Osteocyte (in vitro differentiated cells): ENCODE measurements at regions not wholly inside any gene's neighbourhood (a gene's known extent, or its start where the extent isn't known, plus 50 kb on each side); places are given as distances from the start of the nearest gene placed in this dataset.

Experiments used
- DNase-seq: peaks from one replicate; pipeline ENCODE4 v3.0.0; 2021; ENCODE audit warnings: mixed read lengths; ENCODE audit not compliant: unreplicated experiment; ENCODE audit errors: extremely low spot score
- H3K27ac Mint-ChIP-seq: one replicate; pipeline ENCODE4 v1.8.0; 2021; ENCODE audit warnings: mild to moderate bottlenecking, mixed read lengths; ENCODE audit not compliant: unreplicated experiment
- H3K27me3 Mint-ChIP-seq: one replicate; pipeline ENCODE4 v1.8.0; 2021; ENCODE audit warnings: mixed read lengths; ENCODE audit not compliant: unreplicated experiment
- H3K36me3 Mint-ChIP-seq: one replicate; pipeline ENCODE4 v1.8.0; 2021; ENCODE audit warnings: mixed read lengths; ENCODE audit not compliant: unreplicated experiment
- H3K4me1 Mint-ChIP-seq: one replicate; pipeline ENCODE4 v1.8.0; 2021; ENCODE audit warnings: mixed read lengths; ENCODE audit not compliant: unreplicated experiment
- H3K4me3 Mint-ChIP-seq: one replicate; pipeline ENCODE4 v1.8.0; 2021; ENCODE audit warnings: mild to moderate bottlenecking, moderate library complexity, mixed read lengths; ENCODE audit not compliant: unreplicated experiment
- H3K9me3 Mint-ChIP-seq: one replicate; pipeline ENCODE4 v1.8.0; 2021; ENCODE audit warnings: mixed read lengths; ENCODE audit not compliant: unreplicated experiment
- CTCF ChIP-seq: fragments of 200-600 bp; sonication (generic); IDR thresholded peaks from 2 replicates; pipeline ENCODE4 v1.5.0; 2021; ENCODE audit warnings: antibody characterized with exemption, mild to moderate bottlenecking, moderate library complexity

DNA sequence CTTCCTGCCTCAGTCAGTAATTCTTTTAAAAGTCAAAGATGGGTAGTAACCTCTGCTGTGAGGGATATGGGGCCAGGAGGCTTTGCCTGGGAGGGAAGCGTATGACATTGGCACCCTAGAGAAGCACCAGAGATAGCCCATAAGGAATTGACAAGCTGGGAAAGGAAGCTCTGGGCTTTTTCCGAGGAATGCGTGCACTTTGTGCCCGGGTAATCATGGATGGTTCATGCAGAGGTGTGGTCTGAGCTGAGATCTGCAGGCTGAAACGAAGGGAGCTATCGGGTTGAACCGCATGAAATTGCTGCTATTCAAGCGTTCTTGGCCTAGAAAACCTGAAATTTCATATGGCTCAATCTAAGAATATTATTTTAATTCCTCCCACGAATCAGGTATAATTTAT is 127.7 kb upstream of the TLE3 start:
- peaks cover 59% of the 10 kb centered on the region for H3K27me3 Mint-ChIP-seq
- H3K4me3 Mint-ChIP-seq: no peak overlapping the region
- H3K4me1 Mint-ChIP-seq: peaks cover 2% of the 10 kb centered on the region
- no peak for DNase-seq
- peaks cover 10% of the 10 kb centered on the region for H3K9me3 Mint-ChIP-seq
- no peak overlapping the region for H3K27ac Mint-ChIP-seq
- TF ChIP-seq CTCF: no peak
- H3K36me3 Mint-ChIP-seq: no peaks in the 10 kb centered on the region

DNA sequence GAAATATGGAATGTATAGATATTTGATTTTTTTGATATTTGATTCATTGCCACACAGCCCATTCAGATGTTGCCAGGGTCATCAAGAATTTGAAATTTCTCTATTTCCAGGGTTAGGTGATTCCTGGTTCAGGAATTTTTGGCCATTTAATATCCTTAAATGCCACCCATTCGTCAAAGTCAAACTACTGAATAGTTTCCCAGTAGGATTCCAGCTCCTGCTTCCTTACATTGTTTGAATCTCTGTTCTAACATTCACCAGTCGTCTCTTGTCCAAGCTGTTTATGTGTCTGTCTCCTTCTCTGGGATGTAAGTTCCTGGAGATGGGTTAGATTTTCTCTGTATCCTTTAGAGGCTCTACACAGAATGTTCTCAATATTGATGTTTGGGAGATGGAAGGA is 124.9 kb upstream of the TLE3 start:
- no peak overlapping the region for H3K27ac Mint-ChIP-seq
- no peak for DNase-seq
- peaks cover 71% of the 10 kb centered on the region for H3K27me3 Mint-ChIP-seq
- no peaks in the 10 kb centered on the region for H3K9me3 Mint-ChIP-seq
- no peak for TF ChIP-seq CTCF
- no peaks in the 10 kb centered on the region for H3K36me3 Mint-ChIP-seq
- peaks cover 2% of the 10 kb centered on the region for H3K4me1 Mint-ChIP-seq
- H3K4me3 Mint-ChIP-seq: no peak overlapping the region

DNA sequence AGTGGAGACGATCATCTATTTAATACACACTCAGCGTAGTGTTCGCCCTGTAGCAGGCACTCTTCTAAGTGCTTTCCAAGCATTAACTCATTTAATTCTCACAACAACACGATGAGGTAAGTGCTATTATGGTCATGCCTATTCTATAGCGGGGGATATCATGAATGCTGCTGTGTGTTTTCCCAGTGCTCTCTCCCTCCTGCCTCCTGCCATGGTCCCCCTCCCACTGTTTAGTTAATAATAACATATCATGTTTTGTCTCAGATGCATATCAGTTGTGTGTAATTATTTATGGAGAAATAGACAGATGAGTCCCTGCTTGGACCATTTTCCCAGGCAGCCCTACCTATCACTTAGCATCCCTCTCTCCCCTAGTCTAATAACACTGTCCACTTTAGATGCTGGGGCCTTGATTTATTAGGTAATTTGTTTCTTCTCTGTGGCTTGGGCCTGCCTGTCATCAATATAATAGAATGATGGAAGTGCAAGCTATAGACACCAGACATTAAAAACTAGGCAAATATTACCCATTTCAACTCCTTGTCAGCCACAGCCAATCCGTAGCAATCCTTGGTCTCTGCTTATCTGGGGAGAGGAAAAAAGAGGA is 122.9 kb upstream of the TLE3 start:
- no peaks in the 10 kb centered on the region for H3K36me3 Mint-ChIP-seq
- H3K27ac Mint-ChIP-seq: no peak overlapping the region
- no peak for DNase-seq
- TF ChIP-seq CTCF: no peak
- H3K4me1 Mint-ChIP-seq: peaks cover 2% of the 10 kb centered on the region
- peaks cover 74% of the 10 kb centered on the region for H3K27me3 Mint-ChIP-seq
- no peaks in the 10 kb centered on the region for H3K9me3 Mint-ChIP-seq
- H3K4me3 Mint-ChIP-seq: no peak overlapping the region

DNA sequence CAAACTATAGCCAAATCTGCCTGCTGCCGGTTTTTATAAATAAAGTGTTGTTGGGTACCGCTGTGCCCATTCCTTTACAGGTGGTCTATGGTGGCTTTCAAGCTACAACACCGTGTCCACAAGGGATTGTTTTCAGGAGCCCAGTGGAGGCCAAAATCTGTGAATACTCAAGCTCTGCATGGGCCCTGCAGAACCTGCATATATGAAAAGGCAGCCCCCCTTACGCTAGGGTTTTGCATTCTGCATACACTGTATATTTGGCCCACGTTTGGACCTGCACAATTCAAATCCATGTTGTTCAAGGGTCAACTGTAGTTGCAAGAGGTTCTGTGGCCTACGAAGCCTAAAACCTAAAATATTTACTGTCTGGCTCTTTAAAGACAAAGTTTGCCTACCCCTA is 122.2 kb upstream of the TLE3 start:
- Mint-ChIP-seq H3K27me3 (peaks cover 68% of the 10 kb centered on the region), H3K4me3 (no peak overlapping the region)
- TF ChIP-seq CTCF: no peak

DNA sequence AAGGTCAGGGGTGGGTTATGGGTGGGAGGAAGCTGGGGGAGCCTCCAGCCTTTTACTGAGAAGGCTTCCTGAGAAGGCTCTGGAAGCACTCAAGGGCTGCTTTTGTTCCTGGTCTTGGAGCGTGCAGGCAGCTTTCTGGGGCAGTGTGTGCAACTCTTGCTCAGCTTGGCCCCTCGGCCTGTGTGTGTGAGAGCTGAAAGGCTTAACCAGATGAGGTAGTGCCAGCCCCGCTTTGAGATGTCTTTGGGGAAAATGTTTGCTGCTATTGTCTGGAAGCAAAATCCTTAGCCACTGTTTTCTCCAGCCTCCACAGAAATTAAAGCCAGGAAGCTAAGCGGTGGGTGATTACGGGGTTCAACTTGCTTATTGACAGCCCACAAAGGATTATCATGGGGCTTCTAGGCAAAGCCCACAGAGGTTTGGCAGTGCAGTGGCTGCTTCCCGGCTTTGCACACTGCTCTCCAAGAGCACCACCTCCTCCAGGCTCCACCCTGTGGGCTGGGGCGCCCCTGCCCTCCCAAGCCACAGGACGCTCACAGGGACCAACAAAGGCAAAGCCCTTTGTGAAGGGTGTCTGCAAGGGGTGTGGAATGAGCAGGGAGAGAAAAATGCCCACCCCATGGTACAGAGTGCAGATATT is 121.7 kb upstream of the TLE3 start:
- Mint-ChIP-seq H3K27me3 (peaks cover 62% of the 10 kb centered on the region), H3K4me3 (no peak overlapping the region), H3K9me3 (no peaks in the 10 kb centered on the region), H3K27ac (no peak overlapping the region), H3K4me1 (peaks cover 2% of the 10 kb centered on the region), H3K36me3 (no peaks in the 10 kb centered on the region)
- no peak for DNase-seq
- TF ChIP-seq CTCF: no peak

More for the DNA sequence above, 122.2 kb upstream of the TLE3 start:
- DNase-seq: no peak
- H3K4me1 Mint-ChIP-seq: peaks cover 2% of the 10 kb centered on the region
- H3K27ac Mint-ChIP-seq: no peak overlapping the region
- no peaks in the 10 kb centered on the region for H3K9me3 Mint-ChIP-seq
- H3K36me3 Mint-ChIP-seq: no peaks in the 10 kb centered on the region
